ENCODE measurements at regions not wholly inside any gene's neighbourhood (a gene's known extent, or its start where the extent isn't known, plus 50 kb on each side); places are given as distances from the start of the nearest gene placed in this dataset.
A peak's percentile ranks its signal among the peaks of the same experiment; 100 is the strongest.

GRCh38 chr12:127485528-127485927 is 781.4 kb upstream of the TMEM132C start:
- TF ChIP-seq CTCF (conservative IDR thresholded peaks at IDR 0.05; ENCODE audit: low read depth, low read length): peak; percentile 81
- no peak for TF ChIP-seq EZH2 (IDR thresholded peaks at IDR 0.05; ENCODE audit: low read length, unreplicated experiment)

Measured in PC-3 (cell line).